ENCODE measurements at regions not wholly inside any gene's neighbourhood (a gene's known extent, or its start where the extent isn't known, plus 50 kb on each side); places are given as distances from the start of the nearest gene placed in this dataset.

- no peak for TF ChIP-seq CTCF (IDR thresholded peaks at IDR 0.05; ENCODE audit: low read length)
- TF ChIP-seq EZH2 (optimal IDR thresholded peaks at IDR 0.05; ENCODE audit: low read depth, low read length): no peak
- TF ChIP-seq EZH2phosphoT487 (IDR thresholded peaks at IDR 0.05; ENCODE audit: low read length): no peak
Measured at GRCh38 chr3:76668653-76669052, 371.2 kb upstream of the ROBO2 start.
